SK-N-SH treated with all-trans-retinoic acid at 6 μM for 48 hours (cell line): ENCODE measurements at regions not wholly inside any gene's neighbourhood (a gene's known extent, or its start where the extent isn't known, plus 50 kb on each side); places are given as distances from the start of the nearest gene placed in this dataset.

Source experiments
- ATAC-seq: fragments of 200-7000 bp; cut with Tn5 transposase; 3 replicates; pipeline ENCODE4 v1.9.1; 2020; ENCODE audit warnings: mild to moderate bottlenecking, moderate library complexity
- ARNTL ChIP-seq: fragments of 450-650 bp; formaldehyde crosslinking; IDR thresholded peaks from 2 replicates; pipeline ENCODE4 v1.5.0; 2020; ENCODE audit warnings: low read depth, mild to moderate bottlenecking, moderate library complexity, borderline replicate concordance
- BACH2 ChIP-seq: fragments of 250-450 bp; sonication (Bioruptor Pico); IDR thresholded peaks from 2 replicates; pipeline ENCODE4 v1.9.0; 2021; ENCODE audit warnings: mild to moderate bottlenecking, borderline replicate concordance
- CSDC2 ChIP-seq: fragments of 250-450 bp; sonication (Bioruptor Pico); IDR thresholded peaks from 2 replicates; pipeline ENCODE4 v1.5.0; 2020; ENCODE audit warnings: mild to moderate bottlenecking, moderate library complexity
- CSRNP3 ChIP-seq: fragments of 250-450 bp; sonication (Bioruptor Pico); IDR thresholded peaks from 2 replicates; pipeline ENCODE4 v1.5.1; 2021; ENCODE audit warnings: mild to moderate bottlenecking, moderate library complexity
- ESRRG ChIP-seq: fragments of 250-450 bp; sonication (Bioruptor Pico); IDR thresholded peaks from 2 replicates; pipeline ENCODE4 v1.6.1; 2021; ENCODE audit warnings: mild to moderate bottlenecking
- GLIS3 ChIP-seq: fragments of 250-450 bp; sonication (Bioruptor Pico); IDR thresholded peaks from 2 replicates; pipeline ENCODE4 v1.5.0; 2020; ENCODE audit warnings: mild to moderate bottlenecking, moderate library complexity
- ISL1 ChIP-seq: fragments of 250-450 bp; sonication (Bioruptor Pico); IDR thresholded peaks from 2 replicates; pipeline ENCODE4 v2.1.2; 2022; ENCODE audit warnings: mild to moderate bottlenecking, moderate library complexity
- OSR1 ChIP-seq: fragments of 250-450 bp; sonication (Bioruptor Pico); IDR thresholded peaks from 2 replicates; pipeline ENCODE4 v1.8.0; 2022; ENCODE audit warnings: moderate library complexity, mild to moderate bottlenecking, inconsistent platforms
- PPARA ChIP-seq: fragments of 250-450 bp; sonication (Bioruptor Pico); IDR thresholded peaks from 2 replicates; pipeline ENCODE4 v1.5.0; 2020; ENCODE audit warnings: mild to moderate bottlenecking, borderline replicate concordance
- RARB ChIP-seq: fragments of 250-450 bp; sonication (Bioruptor Pico); IDR thresholded peaks from 2 replicates; pipeline ENCODE4 v1.8.0; 2021; ENCODE audit warnings: mild to moderate bottlenecking, moderate library complexity
- SNAI2 ChIP-seq: fragments of 250-450 bp; sonication (Bioruptor Pico); IDR thresholded peaks from 2 replicates; pipeline ENCODE4 v1.5.0; 2020; ENCODE audit warnings: mild to moderate bottlenecking, moderate library complexity
- TCF4 ChIP-seq: fragments of 250-450 bp; sonication (Bioruptor Pico); IDR thresholded peaks from 2 replicates; pipeline ENCODE4 v1.8.0; 2021; ENCODE audit warnings: mild to moderate bottlenecking, moderate library complexity, borderline replicate concordance
- TOX ChIP-seq: fragments of 250-450 bp; sonication (Bioruptor Pico); IDR thresholded peaks from 2 replicates; pipeline ENCODE4 v1.8.0; 2021; ENCODE audit warnings: mild to moderate bottlenecking, moderate library complexity, borderline replicate concordance
- TSHZ2 ChIP-seq: fragments of 250-450 bp; sonication (Bioruptor Pico); IDR thresholded peaks from 2 replicates; pipeline ENCODE4 v1.5.0; 2020; ENCODE audit warnings: mild to moderate bottlenecking, moderate library complexity
- ZFP3 ChIP-seq: fragments of 250-450 bp; sonication (Bioruptor Pico); IDR thresholded peaks from 2 replicates; pipeline ENCODE4 v1.5.0; 2020; ENCODE audit warnings: mild to moderate bottlenecking, moderate library complexity
- ZFP30 ChIP-seq: fragments of 450-650 bp; formaldehyde crosslinking; IDR thresholded peaks from 2 replicates; pipeline ENCODE4 v1.5.0; 2022; ENCODE audit warnings: mild to moderate bottlenecking, moderate library complexity
- ZNF565 ChIP-seq: fragments of 450-650 bp; formaldehyde crosslinking; conservative IDR thresholded peaks from 2 replicates; pipeline ENCODE4 v1.5.0; 2020; ENCODE audit warnings: low read depth, mild to moderate bottlenecking, moderate library complexity
- ZNF70 ChIP-seq: fragments of 450-650 bp; formaldehyde crosslinking; IDR thresholded peaks from 2 replicates; pipeline ENCODE4 v1.5.0; 2020; ENCODE audit warnings: mild to moderate bottlenecking, moderate library complexity
- ZNF8 ChIP-seq: fragments of 450-650 bp; formaldehyde crosslinking; IDR thresholded peaks from 2 replicates; pipeline ENCODE4 v1.5.0; 2020; ENCODE audit warnings: mild to moderate bottlenecking, moderate library complexity
- TF ChIP-seq, protein P1 (sequence below): fragments of 250-450 bp; sonication (Bioruptor Pico); IDR thresholded peaks from 2 replicates; pipeline ENCODE4 v1.5.1; 2020; ENCODE audit warnings: low read depth, mild to moderate bottlenecking, moderate library complexity
- TF ChIP-seq, protein P2 (sequence below): fragments of 250-450 bp; sonication (Bioruptor Pico); IDR thresholded peaks from 2 replicates; pipeline ENCODE4 v1.8.0; 2020; ENCODE audit warnings: mild to moderate bottlenecking, moderate library complexity, borderline replicate concordance
- TF ChIP-seq, protein P3 (sequence below): fragments of 250-450 bp; sonication (Bioruptor Pico); IDR thresholded peaks from 2 replicates; pipeline ENCODE4 v1.8.0; 2021; ENCODE audit warnings: low read depth, mild to moderate bottlenecking, moderate library complexity, borderline replicate concordance

DNA sequence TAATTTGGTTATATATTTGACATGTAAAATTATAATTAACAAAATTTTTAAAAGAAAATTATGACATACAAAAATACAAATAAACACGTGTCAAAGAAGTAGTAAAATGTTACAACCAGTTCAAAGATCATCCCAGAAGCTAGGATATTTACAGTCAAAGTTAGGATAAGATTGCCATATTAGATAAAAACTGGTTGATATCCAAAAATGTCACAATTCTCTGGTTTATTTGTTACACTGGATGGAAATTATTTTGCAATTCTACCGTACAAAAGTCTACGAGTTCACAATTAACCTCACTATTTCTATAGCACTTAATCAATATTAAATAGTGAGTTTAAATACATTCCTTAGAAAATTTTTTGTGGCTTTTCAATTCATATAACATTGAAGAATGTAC, 673.8 kb downstream of the GBE1 start:
- no peak for TF ChIP-seq ARNTL
- no peak for TF ChIP-seq ZNF70
- TF ChIP-seq GLIS3 = no peak
- no peak for TF ChIP-seq TOX (CRISPR knock-in tag)
- no peak for TF ChIP-seq ESRRG
- TF ChIP-seq, protein P1, sequence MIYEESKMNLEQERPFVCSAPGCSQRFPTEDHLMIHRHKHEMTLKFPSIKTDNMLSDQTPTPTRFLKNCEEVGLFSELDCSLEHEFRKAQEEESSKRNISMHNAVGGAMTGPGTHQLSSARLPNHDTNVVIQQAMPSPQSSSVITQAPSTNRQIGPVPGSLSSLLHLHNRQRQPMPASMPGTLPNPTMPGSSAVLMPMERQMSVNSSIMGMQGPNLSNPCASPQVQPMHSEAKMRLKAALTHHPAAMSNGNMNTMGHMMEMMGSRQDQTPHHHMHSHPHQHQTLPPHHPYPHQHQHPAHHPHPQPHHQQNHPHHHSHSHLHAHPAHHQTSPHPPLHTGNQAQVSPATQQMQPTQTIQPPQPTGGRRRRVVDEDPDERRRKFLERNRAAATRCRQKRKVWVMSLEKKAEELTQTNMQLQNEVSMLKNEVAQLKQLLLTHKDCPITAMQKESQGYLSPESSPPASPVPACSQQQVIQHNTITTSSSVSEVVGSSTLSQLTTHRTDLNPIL = no peak
- TF ChIP-seq TCF4 = no peak
- no peak for TF ChIP-seq ISL1 (CRISPR knock-in tag)
- no peak for TF ChIP-seq SNAI2 (CRISPR knock-in tag)
- no peak for TF ChIP-seq ZFP3
- TF ChIP-seq TSHZ2 = no peak
- TF ChIP-seq OSR1 (CRISPR knock-in tag) = no peak
- no peak for TF ChIP-seq ZNF8 (CRISPR knock-in tag)
- no peak for TF ChIP-seq CSDC2 (CRISPR knock-in tag)
- TF ChIP-seq ZNF565 (CRISPR knock-in tag) = no peak
- TF ChIP-seq CSRNP3 (CRISPR knock-in tag) = no peak
- ATAC-seq = no peak

GRCh38 chr3:81086348-81086747, 675.1 kb downstream of the GBE1 start:
- no peak for ATAC-seq
- TF ChIP-seq CSDC2 (CRISPR knock-in tag) (no peak), TCF4 (no peak), ISL1 (CRISPR knock-in tag) (no peak), BACH2 (CRISPR knock-in tag) (no peak), PPARA (CRISPR knock-in tag) (no peak)
- TF ChIP-seq, protein P2, sequence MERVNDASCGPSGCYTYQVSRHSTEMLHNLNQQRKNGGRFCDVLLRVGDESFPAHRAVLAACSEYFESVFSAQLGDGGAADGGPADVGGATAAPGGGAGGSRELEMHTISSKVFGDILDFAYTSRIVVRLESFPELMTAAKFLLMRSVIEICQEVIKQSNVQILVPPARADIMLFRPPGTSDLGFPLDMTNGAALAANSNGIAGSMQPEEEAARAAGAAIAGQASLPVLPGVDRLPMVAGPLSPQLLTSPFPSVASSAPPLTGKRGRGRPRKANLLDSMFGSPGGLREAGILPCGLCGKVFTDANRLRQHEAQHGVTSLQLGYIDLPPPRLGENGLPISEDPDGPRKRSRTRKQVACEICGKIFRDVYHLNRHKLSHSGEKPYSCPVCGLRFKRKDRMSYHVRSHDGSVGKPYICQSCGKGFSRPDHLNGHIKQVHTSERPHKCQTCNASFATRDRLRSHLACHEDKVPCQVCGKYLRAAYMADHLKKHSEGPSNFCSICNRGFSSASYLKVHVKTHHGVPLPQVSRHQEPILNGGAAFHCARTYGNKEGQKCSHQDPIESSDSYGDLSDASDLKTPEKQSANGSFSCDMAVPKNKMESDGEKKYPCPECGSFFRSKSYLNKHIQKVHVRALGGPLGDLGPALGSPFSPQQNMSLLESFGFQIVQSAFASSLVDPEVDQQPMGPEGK (CRISPR knock-in tag) = no peak

DNA sequence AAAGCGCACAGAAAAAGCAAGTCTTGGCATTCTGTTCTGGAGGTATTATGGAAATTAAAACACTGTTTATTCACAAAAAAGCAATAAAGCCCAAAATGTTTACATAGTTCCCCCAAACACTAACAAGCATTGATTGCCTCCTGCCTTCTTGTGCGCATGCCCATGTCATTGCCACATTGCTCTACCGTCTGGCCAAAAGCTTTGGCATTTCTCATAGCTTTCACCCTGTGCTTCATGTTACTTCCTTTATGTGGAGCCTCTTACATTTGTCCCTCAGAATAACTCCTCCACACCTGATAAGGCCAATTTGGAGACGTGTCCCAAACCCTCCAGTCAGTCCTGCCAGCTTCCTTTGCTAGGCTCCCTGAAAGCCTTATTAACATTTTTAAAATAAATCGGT, 680.8 kb downstream of the GBE1 start:
- no peak for ATAC-seq
- TF ChIP-seq SNAI2 (CRISPR knock-in tag) = no peak

DNA sequence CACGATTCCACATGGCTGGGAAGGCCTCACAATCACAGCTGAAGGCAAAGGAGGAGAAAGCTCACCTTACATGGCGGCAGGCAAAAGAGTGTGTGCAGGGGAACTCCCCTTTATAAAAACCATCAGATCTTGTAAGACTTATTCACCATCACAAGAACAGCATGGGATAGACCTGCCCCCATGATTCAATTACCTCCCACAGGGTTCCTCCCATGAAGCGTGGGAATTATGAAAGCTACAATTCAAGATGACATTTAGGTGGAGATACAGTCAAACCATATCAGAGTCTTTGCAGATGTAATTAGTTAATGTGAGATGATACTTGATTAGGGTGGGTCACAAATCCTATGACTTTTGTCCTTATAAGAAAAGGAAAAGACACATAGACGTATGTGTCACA, 688.9 kb downstream of the GBE1 start:
- no peak for ATAC-seq
- TF ChIP-seq RARB (CRISPR knock-in tag) (no peak), ARNTL (no peak), CSRNP3 (CRISPR knock-in tag) (no peak), ZNF8 (CRISPR knock-in tag) (no peak), ISL1 (CRISPR knock-in tag) (no peak), BACH2 (CRISPR knock-in tag) (no peak), PPARA (CRISPR knock-in tag) (no peak), ZFP3 (no peak), ESRRG (no peak), ZNF70 (no peak), TCF4 (no peak), ZFP30 (CRISPR knock-in tag) (no peak), ZNF565 (CRISPR knock-in tag) (no peak), OSR1 (CRISPR knock-in tag) (no peak)
- TF ChIP-seq, protein P3, sequence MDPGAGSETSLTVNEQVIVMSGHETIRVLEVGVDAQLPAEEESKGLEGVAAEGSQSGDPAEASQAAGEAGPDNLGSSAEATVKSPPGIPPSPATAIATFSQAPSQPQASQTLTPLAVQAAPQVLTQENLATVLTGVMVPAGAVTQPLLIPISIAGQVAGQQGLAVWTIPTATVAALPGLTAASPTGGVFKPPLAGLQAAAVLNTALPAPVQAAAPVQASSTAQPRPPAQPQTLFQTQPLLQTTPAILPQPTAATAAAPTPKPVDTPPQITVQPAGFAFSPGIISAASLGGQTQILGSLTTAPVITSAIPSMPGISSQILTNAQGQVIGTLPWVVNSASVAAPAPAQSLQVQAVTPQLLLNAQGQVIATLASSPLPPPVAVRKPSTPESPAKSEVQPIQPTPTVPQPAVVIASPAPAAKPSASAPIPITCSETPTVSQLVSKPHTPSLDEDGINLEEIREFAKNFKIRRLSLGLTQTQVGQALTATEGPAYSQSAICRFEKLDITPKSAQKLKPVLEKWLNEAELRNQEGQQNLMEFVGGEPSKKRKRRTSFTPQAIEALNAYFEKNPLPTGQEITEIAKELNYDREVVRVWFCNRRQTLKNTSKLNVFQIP (CRISPR knock-in tag) = no peak
- TF ChIP-seq, protein P2 (CRISPR knock-in tag) = no peak
